ENCODE measurements at regions not wholly inside any gene's neighbourhood (a gene's known extent, or its start where the extent isn't known, plus 50 kb on each side); places are given as distances from the start of the nearest gene placed in this dataset.

DNA sequence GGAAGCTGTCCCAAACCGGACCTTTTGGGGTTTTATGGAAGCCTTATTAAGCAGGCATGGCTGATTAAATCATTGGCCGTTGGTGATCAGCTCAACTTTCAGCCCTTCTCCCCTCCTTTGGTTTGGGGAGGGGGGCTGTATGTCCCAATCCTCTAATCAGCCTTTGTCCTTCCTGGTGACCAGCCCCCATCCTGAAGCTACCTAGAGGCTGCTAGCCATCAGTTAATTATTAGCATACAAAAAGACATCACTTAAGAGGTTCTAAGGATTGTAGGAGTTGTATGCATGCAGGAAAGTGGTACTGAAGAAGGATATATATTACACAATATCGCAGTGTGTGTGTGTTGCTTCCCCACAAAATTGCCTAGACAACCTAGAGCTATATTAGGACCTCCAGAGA lies 553.3 kb upstream of the FZD8 start:
- Histone ChIP-seq H3K36me3 (ENCODE audit: control insufficient read depth, insufficient read depth, low read length) (no peaks in the 10 kb centered on the region), H3K4me3 (replicated peaks; ENCODE audit: low read depth, low read length) (no peak overlapping the region), H3K27me3 (replicated peaks; ENCODE audit: control insufficient read depth, insufficient read depth, low read length) (no peaks in the 10 kb centered on the region)
- no peak for DNase-seq (ENCODE audit: extremely low read depth, insufficient read length)
- TF ChIP-seq, protein P1, sequence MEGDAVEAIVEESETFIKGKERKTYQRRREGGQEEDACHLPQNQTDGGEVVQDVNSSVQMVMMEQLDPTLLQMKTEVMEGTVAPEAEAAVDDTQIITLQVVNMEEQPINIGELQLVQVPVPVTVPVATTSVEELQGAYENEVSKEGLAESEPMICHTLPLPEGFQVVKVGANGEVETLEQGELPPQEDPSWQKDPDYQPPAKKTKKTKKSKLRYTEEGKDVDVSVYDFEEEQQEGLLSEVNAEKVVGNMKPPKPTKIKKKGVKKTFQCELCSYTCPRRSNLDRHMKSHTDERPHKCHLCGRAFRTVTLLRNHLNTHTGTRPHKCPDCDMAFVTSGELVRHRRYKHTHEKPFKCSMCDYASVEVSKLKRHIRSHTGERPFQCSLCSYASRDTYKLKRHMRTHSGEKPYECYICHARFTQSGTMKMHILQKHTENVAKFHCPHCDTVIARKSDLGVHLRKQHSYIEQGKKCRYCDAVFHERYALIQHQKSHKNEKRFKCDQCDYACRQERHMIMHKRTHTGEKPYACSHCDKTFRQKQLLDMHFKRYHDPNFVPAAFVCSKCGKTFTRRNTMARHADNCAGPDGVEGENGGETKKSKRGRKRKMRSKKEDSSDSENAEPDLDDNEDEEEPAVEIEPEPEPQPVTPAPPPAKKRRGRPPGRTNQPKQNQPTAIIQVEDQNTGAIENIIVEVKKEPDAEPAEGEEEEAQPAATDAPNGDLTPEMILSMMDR (IDR thresholded peaks at IDR 0.05; ENCODE audit: insufficient read depth, low read length, poor library complexity, severe bottlenecking): no peak

DNA sequence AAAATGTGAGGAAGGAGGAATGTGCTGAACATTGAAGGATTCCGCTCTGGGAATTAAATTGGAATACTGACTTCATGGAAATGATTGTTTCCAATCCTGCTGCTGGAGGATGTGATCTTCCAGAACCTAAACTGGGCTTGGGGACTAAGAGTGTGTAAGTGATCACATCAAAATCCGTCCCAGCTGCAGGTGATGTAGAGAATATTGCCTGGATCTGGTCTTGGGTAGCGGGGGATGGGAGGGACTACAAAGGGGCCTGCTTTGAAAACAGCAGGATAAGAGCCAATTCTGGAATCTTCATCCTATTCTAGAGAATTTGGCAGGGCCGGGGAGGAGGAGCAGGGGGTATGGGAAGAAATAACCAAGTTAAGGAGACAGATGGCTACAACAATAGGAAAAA lies 552.2 kb upstream of the FZD8 start:
- Histone ChIP-seq H3K4me3 (replicated peaks; ENCODE audit: low read depth, low read length) (no peak overlapping the region), H3K36me3 (ENCODE audit: control insufficient read depth, insufficient read depth, low read length) (no peaks in the 10 kb centered on the region), H3K27me3 (replicated peaks; ENCODE audit: control insufficient read depth, insufficient read depth, low read length) (no peaks in the 10 kb centered on the region)
- TF ChIP-seq, protein P1 (IDR thresholded peaks at IDR 0.05; ENCODE audit: insufficient read depth, low read length, poor library complexity, severe bottlenecking): no peak
- no peak for DNase-seq (ENCODE audit: extremely low read depth, insufficient read length)

DNA sequence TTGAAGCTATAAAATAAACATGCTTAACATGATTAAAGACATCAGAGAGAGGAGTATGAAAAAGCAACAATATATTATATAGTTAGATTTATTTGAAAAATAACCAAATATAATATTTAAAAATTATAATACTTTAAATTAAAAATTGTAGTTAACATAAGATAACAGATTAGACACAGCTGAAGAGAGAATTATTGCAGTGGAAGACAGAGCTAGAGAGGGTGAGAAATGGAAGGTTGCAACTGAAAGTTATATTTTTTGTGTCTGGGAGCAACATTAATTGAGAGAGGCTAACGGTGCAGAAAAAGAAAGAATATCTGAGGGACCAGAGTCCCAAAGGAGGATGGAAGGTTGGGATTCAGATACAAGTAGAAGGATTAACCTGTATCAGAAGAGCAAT lies 548.9 kb upstream of the FZD8 start:
- Histone ChIP-seq H3K36me3 (ENCODE audit: control insufficient read depth, insufficient read depth, low read length) (no peaks in the 10 kb centered on the region), H3K4me3 (replicated peaks; ENCODE audit: low read depth, low read length) (no peak overlapping the region), H3K27me3 (replicated peaks; ENCODE audit: control insufficient read depth, insufficient read depth, low read length) (no peaks in the 10 kb centered on the region)
- no peak for DNase-seq (ENCODE audit: extremely low read depth, insufficient read length)
- TF ChIP-seq, protein P1 (IDR thresholded peaks at IDR 0.05; ENCODE audit: insufficient read depth, low read length, poor library complexity, severe bottlenecking): no peak

DNA sequence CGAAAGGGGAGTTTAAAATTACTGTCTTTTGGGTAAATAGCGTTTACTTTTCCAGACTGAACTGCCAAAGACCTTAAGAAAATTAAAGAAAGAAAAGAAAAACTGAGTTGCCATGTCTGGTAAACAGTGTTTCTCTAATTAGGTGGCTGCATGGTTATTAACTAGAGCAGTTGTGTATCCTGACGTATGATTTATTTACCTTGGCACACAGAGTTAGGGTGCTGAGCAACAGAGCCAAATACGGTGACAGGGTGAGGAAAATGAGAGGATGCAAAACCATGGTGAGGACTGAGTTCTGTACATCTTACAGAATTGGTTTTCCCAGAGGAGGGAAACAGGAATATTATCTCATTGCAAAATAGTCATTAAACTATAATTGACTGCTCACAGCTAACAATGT lies 546.4 kb upstream of the FZD8 start:
- no peaks in the 10 kb centered on the region for H3K36me3 ChIP-seq (ENCODE audit: control insufficient read depth, insufficient read depth, low read length)
- TF ChIP-seq, protein P1 (IDR thresholded peaks at IDR 0.05; ENCODE audit: insufficient read depth, low read length, poor library complexity, severe bottlenecking): no peak
- H3K4me3 ChIP-seq (replicated peaks; ENCODE audit: low read depth, low read length): no peak overlapping the region
- no peaks in the 10 kb centered on the region for H3K27me3 ChIP-seq (replicated peaks; ENCODE audit: control insufficient read depth, insufficient read depth, low read length)
- DNase-seq (ENCODE audit: extremely low read depth, insufficient read length): no peak

DNA sequence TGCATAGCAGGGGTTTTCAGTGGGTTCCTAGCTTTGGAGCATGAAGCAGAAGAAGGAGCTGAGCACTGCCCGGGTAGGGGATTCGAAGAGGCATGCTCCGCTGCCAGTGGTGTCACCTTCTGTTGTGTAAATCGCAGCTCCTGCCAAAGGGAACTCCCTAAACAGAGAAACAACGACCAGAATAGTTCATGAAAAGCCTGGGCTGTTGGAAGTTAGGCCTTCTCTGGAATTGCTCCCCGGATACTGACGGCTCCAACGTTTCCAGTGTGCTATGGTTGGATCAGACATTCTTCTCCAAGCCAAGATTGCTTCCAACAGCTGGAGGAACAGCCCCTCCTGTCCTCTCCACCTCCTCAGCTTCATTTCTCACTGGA lies 546.0 kb upstream of the FZD8 start:
- TF ChIP-seq, protein P1 (IDR thresholded peaks at IDR 0.05; ENCODE audit: insufficient read depth, low read length, poor library complexity, severe bottlenecking): no peak
- no peaks in the 10 kb centered on the region for H3K36me3 ChIP-seq (ENCODE audit: control insufficient read depth, insufficient read depth, low read length)
- no peaks in the 10 kb centered on the region for H3K27me3 ChIP-seq (replicated peaks; ENCODE audit: control insufficient read depth, insufficient read depth, low read length)
- H3K4me3 ChIP-seq (replicated peaks; ENCODE audit: low read depth, low read length): no peak overlapping the region
- DNase-seq (ENCODE audit: extremely low read depth, insufficient read length): no peak

DNA sequence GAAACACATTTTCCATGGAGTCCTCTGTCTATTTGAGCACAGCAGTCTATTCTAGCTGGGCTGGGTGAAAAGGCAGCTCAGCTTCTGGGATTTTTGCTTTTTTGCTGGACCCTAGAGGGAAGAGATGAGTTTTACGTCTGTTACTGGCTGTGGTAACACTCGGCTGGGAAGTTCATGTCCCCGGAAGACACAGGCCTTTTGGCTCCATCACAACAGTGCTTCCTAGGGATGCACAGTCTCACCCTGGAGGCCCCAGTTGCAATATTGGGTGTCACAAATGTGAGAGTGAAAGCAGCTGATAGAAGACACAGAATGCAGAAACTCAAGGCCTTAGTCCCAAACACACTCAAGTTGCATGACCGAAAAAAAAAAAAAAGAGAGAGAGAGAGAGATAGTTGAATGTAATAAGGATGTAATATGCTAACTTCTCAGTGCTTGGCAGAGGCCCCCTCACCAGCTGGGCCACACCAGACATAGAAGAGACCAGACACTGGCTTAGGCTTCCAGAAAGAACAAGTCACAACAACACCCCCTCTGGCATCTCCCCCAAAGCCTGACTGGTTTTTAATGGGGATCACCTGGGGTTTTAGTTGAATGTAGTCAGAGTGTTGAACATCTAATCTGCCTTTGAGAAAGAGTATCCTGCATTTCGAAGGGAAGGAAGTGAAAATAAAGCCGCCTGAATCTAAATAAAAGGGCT lies 545.4 kb upstream of the FZD8 start:
- H3K27me3 ChIP-seq (replicated peaks; ENCODE audit: control insufficient read depth, insufficient read depth, low read length): no peaks in the 10 kb centered on the region
- DNase-seq (ENCODE audit: extremely low read depth, insufficient read length): no peak
- H3K4me3 ChIP-seq (replicated peaks; ENCODE audit: low read depth, low read length): no peak overlapping the region
- no peaks in the 10 kb centered on the region for H3K36me3 ChIP-seq (ENCODE audit: control insufficient read depth, insufficient read depth, low read length)
- TF ChIP-seq, protein P1 (IDR thresholded peaks at IDR 0.05; ENCODE audit: insufficient read depth, low read length, poor library complexity, severe bottlenecking): no peak
